Left lung (tissue), 4 donors: ENCODE measurements at regions not wholly inside any gene's neighbourhood (a gene's known extent, or its start where the extent isn't known, plus 50 kb on each side); places are given as distances from the start of the nearest gene placed in this dataset.

Experiments
- ATAC-seq: fragments of 200-7000 bp; cut with Tn5 transposase; one replicate; pipeline ENCODE4 v1.9.1; 2020; ENCODE audit warnings: moderate library complexity
- DNase-seq, 4 donors: peaks; one replicate each; pipeline ENCODE4 v3.0.0-alpha.2; 2013 to 2020
- H3K27ac ChIP-seq, 2 donors: fragments of 200-600 bp; sonication (generic) in 1 of 2; one replicate each; pipeline versions ENCODE4 v1.5.0 to v1.8.0; 2020 to 2021
- H3K27me3 ChIP-seq, 2 donors: fragments of 200-600 bp; sonication (generic) in 1 of 2; one replicate each; pipeline versions ENCODE4 v1.5.0 to v1.8.0; 2020 to 2021
- H3K36me3 ChIP-seq, 2 donors: fragments of 200-600 bp; sonication (generic) in 1 of 2; one replicate each; pipeline versions ENCODE4 v1.5.0 to v1.8.0; 2020 to 2021
- H3K4me1 ChIP-seq, 2 donors: fragments of 200-600 bp; one replicate each; pipeline ENCODE4 v1.8.0; 2021
- H3K4me3 ChIP-seq, 2 donors: fragments of 200-600 bp; sonication (generic) in 1 of 2; one replicate each; pipeline versions ENCODE4 v1.5.0 to v1.8.0; 2020 to 2021; ENCODE audit warnings: mild to moderate bottlenecking in 1 of 2
- H3K9me3 ChIP-seq, 2 donors: fragments of 200-600 bp; sonication (generic) in 1 of 2; one replicate each; pipeline versions ENCODE4 v1.5.0 to v1.8.0; 2020 to 2021
- intact Hi-C, 2 donors: fragments of 100-400 bp; cut with DNase I; formaldehyde crosslinking; loops; one replicate each; pipeline versions ENCODE4 v1.11.2 to v1.14.2; 2022
- TF ChIP-seq, protein P1 (sequence below), 2 donors: fragments of 200-600 bp; sonication (generic) in 1 of 2; IDR thresholded peaks; one replicate each; pipeline versions ENCODE4 v1.5.0 to v1.8.0; 2021; ENCODE audit warnings: antibody characterized with exemption in 2 of 2
- donor health status: DM: no; HTN: yes; CAD: no.
- donor health status: DM: no; HTN: no; CAD: no.

DNA sequence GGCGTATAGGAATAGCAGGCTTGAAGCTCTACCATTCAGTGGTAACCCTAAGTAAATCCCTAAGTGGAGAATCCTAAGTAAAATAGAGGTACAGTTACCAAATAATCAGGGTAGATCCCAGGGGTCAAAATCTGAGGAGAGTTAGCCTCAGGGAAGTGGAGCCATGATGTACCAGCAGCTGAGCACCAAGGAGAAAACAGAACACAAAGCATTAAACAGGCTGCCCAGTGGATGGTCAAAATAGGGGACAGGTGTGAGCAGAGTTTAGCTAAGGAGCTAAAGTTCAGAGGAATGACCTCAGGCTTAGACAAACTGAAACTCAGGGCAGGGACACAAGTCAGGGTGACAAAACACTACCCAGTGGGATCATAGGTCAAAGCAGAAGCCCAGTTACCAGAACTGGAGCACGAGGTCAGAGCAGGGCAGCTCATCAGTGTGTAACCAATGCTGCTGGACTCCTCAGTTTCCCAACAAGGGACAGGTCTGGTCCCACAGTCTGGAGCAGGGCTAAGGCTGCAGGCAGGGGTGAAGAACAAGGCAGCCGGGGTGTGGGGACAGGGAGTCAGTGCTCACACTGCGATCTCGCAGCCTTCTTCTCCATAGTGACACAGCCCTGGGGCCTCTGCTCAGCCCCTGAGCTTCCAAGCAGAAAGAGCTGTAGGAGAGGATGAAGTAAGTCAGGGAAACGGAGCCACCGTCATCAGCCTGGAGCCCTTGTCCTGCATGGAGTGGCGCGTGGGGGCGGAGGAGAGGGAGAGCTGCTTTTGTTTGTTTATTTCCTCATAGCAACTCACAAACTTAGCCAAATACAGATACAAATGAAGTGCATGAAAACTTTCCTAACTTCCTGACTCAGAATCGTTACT is 264.0 kb downstream of the MREG start:
- H3K36me3 ChIP-seq: no peaks in the 10 kb centered on the region
- peaks cover 34 to 37% of the 10 kb centered on the region in 2 donors for H3K4me1 ChIP-seq
- H3K27ac ChIP-seq: peak overlapping the region; percentile 63 to 72
- no peak overlapping the region for H3K4me3 ChIP-seq
- DNase-seq (peak; percentile 82 to 92 (median 88)), ATAC-seq (peak; percentile 90)
- intact Hi-C loops: no loop called here
- TF ChIP-seq, protein P1, sequence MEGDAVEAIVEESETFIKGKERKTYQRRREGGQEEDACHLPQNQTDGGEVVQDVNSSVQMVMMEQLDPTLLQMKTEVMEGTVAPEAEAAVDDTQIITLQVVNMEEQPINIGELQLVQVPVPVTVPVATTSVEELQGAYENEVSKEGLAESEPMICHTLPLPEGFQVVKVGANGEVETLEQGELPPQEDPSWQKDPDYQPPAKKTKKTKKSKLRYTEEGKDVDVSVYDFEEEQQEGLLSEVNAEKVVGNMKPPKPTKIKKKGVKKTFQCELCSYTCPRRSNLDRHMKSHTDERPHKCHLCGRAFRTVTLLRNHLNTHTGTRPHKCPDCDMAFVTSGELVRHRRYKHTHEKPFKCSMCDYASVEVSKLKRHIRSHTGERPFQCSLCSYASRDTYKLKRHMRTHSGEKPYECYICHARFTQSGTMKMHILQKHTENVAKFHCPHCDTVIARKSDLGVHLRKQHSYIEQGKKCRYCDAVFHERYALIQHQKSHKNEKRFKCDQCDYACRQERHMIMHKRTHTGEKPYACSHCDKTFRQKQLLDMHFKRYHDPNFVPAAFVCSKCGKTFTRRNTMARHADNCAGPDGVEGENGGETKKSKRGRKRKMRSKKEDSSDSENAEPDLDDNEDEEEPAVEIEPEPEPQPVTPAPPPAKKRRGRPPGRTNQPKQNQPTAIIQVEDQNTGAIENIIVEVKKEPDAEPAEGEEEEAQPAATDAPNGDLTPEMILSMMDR (IDR thresholded peaks at IDR 0.05): no peak
- H3K27me3 ChIP-seq: no peaks in the 10 kb centered on the region
- H3K9me3 ChIP-seq: no peaks in the 10 kb centered on the region

DNA sequence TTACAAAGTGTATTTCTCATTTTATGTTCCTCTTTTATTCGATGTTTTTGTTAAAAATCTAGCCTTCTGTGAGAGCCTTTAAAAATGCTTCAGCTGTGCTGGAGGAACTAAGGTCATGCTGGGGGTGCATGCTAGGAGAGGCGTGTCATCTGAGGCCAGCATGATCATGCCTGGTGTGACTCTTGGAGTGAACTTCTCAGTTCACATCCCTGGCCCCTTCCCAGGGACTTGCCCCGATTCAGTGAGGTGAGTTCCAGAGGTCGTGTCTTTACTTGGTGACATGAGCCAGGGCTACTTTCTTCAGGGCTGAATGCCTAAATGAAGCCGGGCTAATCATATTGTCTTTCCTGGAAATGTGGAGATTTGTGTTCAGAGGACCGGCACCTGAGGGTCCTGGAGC is 264.9 kb downstream of the MREG start:
- intact Hi-C loops: no loop called here

DNA sequence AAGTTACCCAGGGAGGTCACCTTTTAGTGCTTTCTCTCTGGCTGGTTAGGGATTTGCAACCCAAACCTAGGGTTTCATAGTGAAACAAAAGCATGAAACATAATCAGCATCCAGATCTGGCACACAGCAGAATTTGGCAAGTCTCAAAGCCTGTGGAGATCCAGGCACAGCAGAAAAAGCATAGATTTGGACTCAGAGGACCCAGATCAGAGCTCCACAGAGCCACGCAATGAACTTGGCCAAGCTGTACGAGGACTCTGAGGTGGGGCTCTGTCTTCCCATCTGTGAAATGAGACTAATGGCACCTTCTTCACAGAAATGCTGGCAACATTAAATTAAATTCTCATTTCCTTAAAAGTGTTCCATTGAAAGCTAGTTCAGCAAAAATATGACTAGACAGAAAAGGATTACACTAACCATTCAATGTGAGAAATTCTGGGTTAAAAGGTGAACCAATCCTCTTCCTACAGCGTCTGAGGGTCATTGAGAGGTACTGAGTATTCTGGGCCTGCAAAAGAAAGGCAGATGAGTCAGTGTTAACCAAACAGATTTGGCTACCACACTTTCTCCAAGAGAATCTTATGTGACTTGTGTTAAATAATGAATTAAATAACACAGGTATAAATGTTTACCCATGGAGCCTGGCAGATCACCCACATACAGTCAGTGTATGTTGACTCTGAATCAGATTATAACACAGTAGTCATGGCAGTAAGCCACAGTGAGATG is 266.3 kb downstream of the MREG start:
- H3K9me3 ChIP-seq: no peaks in the 10 kb centered on the region
- no peaks in the 10 kb centered on the region for H3K27me3 ChIP-seq
- no peak overlapping the region for H3K4me3 ChIP-seq
- H3K36me3 ChIP-seq: no peaks in the 10 kb centered on the region
- DNase-seq (no peak), ATAC-seq (peak; percentile 2)
- intact Hi-C loops: no loop called here
- TF ChIP-seq, protein P1 (IDR thresholded peaks at IDR 0.05): no peak
- peak overlapping the region in 1 of 2 donors; percentile 4 for H3K27ac ChIP-seq
- peaks cover 34 to 45% of the 10 kb centered on the region in 2 donors for H3K4me1 ChIP-seq

More for the DNA sequence above, 264.9 kb downstream of the MREG start:
- H3K9me3 ChIP-seq: no peaks in the 10 kb centered on the region
- peak in 2 of 4 donors; percentile 32 to 71 for DNase-seq
- H3K4me1 ChIP-seq: peaks cover 34 to 37% of the 10 kb centered on the region in 2 donors
- H3K4me3 ChIP-seq: no peak overlapping the region
- H3K36me3 ChIP-seq: no peaks in the 10 kb centered on the region
- ATAC-seq: peak; percentile 39
- TF ChIP-seq, protein P1 (IDR thresholded peaks at IDR 0.05): no peak
- H3K27ac ChIP-seq: peak overlapping the region; percentile 6 to 72
- no peaks in the 10 kb centered on the region for H3K27me3 ChIP-seq

DNA sequence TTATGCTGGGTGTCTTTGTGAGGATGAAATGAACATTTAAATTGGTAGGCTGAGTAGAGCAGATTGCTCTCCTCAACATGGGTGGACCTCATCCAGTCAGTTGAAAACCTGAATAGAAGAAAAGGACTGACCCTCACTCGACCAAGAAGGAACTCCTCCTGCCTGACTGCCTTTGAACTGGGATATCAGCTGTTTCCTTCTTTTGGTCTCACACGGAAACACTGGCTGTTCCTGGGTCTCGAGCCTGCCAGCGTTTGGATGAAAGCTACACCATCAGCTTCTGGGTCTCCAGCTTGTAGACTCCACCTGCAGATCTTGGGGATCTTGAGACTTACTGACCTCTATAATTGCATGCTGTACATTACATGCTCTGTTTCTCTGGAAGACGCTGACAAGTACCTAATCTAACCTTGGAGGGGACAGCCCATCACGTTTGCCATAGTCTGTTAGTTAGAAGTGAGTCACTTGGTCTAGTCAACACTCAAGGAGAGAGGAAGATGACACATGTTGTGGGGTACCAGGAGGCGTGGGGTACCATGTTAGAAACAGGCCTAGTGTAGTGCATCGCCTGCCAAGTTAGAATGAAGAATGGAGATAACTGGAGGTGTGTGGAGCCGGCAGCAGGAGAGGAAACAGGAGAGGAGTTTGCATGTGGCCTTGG is 267.0 kb downstream of the MREG start:
- TF ChIP-seq, protein P1 (IDR thresholded peaks at IDR 0.05): no peak
- H3K4me1 ChIP-seq: peaks cover 34 to 45% of the 10 kb centered on the region in 2 donors
- ATAC-seq (no peak), DNase-seq (no peak)
- intact Hi-C loops: no loop called here
- H3K36me3 ChIP-seq: no peaks in the 10 kb centered on the region
- H3K27ac ChIP-seq: no peak overlapping the region
- no peaks in the 10 kb centered on the region for H3K9me3 ChIP-seq
- no peak overlapping the region for H3K4me3 ChIP-seq
- no peaks in the 10 kb centered on the region for H3K27me3 ChIP-seq
